GM23338 (cell line): ENCODE measurements at regions not wholly inside any gene's neighbourhood (a gene's known extent, or its start where the extent isn't known, plus 50 kb on each side); places are given as distances from the start of the nearest gene placed in this dataset.

Experiments used
- ATAC-seq: fragments of 200-7000 bp; cut with Tn5 transposase; 3 replicates; pipeline ENCODE4 v1.9.1; 2020
- DNase-seq: peaks from one replicate; pipeline ENCODE4 v3.0.0-alpha.2; 2015; ENCODE audit warnings: low spot score
- H2AFZ ChIP-seq: fragments of 200-600 bp; sonication (generic); 2 replicates; pipeline ENCODE4 v1.8.0; 2016; ENCODE audit warnings: antibody characterized with exemption, mild to moderate bottlenecking, moderate library complexity
- H3F3A ChIP-seq: fragments of 200-600 bp; sonication (generic); replicated peaks from 2 replicates; pipeline ENCODE4 v1.8.0; 2017; ENCODE audit warnings: antibody characterized with exemption, mixed run types, low read depth
- H3K27ac ChIP-seq: fragments of 200-600 bp; sonication (generic); 2 replicates; pipeline ENCODE4 v1.6.1; 2016; ENCODE audit warnings: low read depth
- H3K27me3 ChIP-seq: fragments of 200-600 bp; sonication (generic); 2 replicates; pipeline ENCODE4 v1.8.0; 2016; ENCODE audit warnings: mild to moderate bottlenecking, mixed run types, moderate library complexity; ENCODE audit not compliant: insufficient read depth
- H3K36me3 ChIP-seq: fragments of 200-600 bp; sonication (generic); 2 replicates; pipeline ENCODE4 v1.8.0; 2016; ENCODE audit warnings: mild to moderate bottlenecking; ENCODE audit not compliant: insufficient read depth
- H3K4me1 ChIP-seq: fragments of 200-600 bp; sonication (generic); 2 replicates; pipeline ENCODE4 v1.8.0; 2016; ENCODE audit warnings: mild to moderate bottlenecking, moderate library complexity; ENCODE audit not compliant: insufficient read depth
- H3K4me2 ChIP-seq: fragments of 200-600 bp; sonication (generic); 2 replicates; pipeline ENCODE4 v1.7.1; 2017; ENCODE audit warnings: mixed run types
- H3K4me3 ChIP-seq: fragments of 200-600 bp; sonication (generic); 2 replicates; pipeline ENCODE4 v1.6.1; 2016; ENCODE audit warnings: mixed run types
- H3K79me2 ChIP-seq: fragments of 200-600 bp; sonication (generic); replicated peaks from 2 replicates; pipeline ENCODE4 v1.8.0; 2017; ENCODE audit warnings: mild to moderate bottlenecking; ENCODE audit not compliant: insufficient read depth
- H3K9me2 ChIP-seq: fragments of 200-600 bp; sonication (generic); 2 replicates; pipeline ENCODE4 v1.8.0; 2017; ENCODE audit not compliant: insufficient read depth
- H4K20me1 ChIP-seq: fragments of 200-600 bp; sonication (generic); replicated peaks from 2 replicates; pipeline ENCODE4 v1.8.0; 2017; ENCODE audit warnings: mild to moderate bottlenecking; ENCODE audit not compliant: insufficient read depth
- H3K27ac Mint-ChIP-seq: 2 replicates; pipeline ENCODE4 v1.8.0; 2020; ENCODE audit warnings: inconsistent platforms, mild to moderate bottlenecking, moderate library complexity, mixed read lengths
- H3K27me3 Mint-ChIP-seq: 3 replicates; pipeline ENCODE4 v1.8.0; 2022; ENCODE audit warnings: low read depth, mild to moderate bottlenecking, moderate library complexity, mixed read lengths, inconsistent platforms; ENCODE audit not compliant: insufficient read depth, poor library complexity
- H3K36me3 Mint-ChIP-seq: 3 replicates; pipeline ENCODE4 v1.8.0; 2021; ENCODE audit warnings: low read depth, mild to moderate bottlenecking, inconsistent platforms, moderate library complexity, mixed read lengths
- H3K4me1 Mint-ChIP-seq: 3 replicates; pipeline ENCODE4 v1.8.0; 2020; ENCODE audit warnings: mild to moderate bottlenecking, inconsistent platforms, mixed read lengths
- H3K4me3 Mint-ChIP-seq: 3 replicates; pipeline ENCODE4 v1.8.0; 2021; ENCODE audit warnings: moderate library complexity, mild to moderate bottlenecking, inconsistent platforms, mixed read lengths
- H3K9me3 Mint-ChIP-seq: 3 replicates; pipeline ENCODE4 v1.8.0; 2020; ENCODE audit warnings: moderate library complexity, mild to moderate bottlenecking, inconsistent platforms, mixed read lengths
- ETS1 ChIP-seq: IDR thresholded peaks from 2 replicates; pipeline ENCODE4 v1.6.1; 2016; ENCODE audit warnings: antibody characterized with exemption
- EZH2 ChIP-seq: fragments of 200-600 bp; sonication (generic); IDR thresholded peaks from one replicate; pipeline ENCODE4 v1.8.0; 2017; ENCODE audit warnings: antibody characterized with exemption, mild to moderate bottlenecking, low read depth; ENCODE audit not compliant: unreplicated experiment
- EZH2phosphoT487 ChIP-seq: fragments of 200-600 bp; sonication (generic); IDR thresholded peaks from one replicate; pipeline ENCODE4 v1.8.1; 2018; ENCODE audit warnings: antibody characterized with exemption; ENCODE audit not compliant: unreplicated experiment
- NANOG ChIP-seq: IDR thresholded peaks from 2 replicates; pipeline ENCODE4 v1.6.1; 2016; ENCODE audit warnings: antibody characterized with exemption, borderline replicate concordance
- POLR2AphosphoS5 ChIP-seq: IDR thresholded peaks from 2 replicates; pipeline ENCODE4 v1.6.1; 2016; ENCODE audit warnings: antibody characterized with exemption, low read depth
- STAT1 ChIP-seq: IDR thresholded peaks from one replicate; pipeline ENCODE4 v1.6.1; 2016; ENCODE audit warnings: antibody characterized with exemption; ENCODE audit not compliant: unreplicated experiment
- TF ChIP-seq, protein P1 (sequence below), 2 experiments: fragments of 200-600 bp in 1 of 2; sonication (generic) in 1 of 2; conservative IDR thresholded peaks; 2 replicates each; pipeline versions ENCODE4 v1.5.1 to v1.6.1; 2016 to 2017; ENCODE audit warnings: antibody characterized with exemption in 2 of 2, low read depth in 2 of 2, mild to moderate bottlenecking in 2 of 2, moderate library complexity in 1 of 2
- TF ChIP-seq, protein P2 (sequence below): IDR thresholded peaks from one replicate; pipeline ENCODE4 v1.6.1; 2018; ENCODE audit warnings: antibody characterized with exemption; ENCODE audit not compliant: unreplicated experiment
- TF ChIP-seq, protein P3 (sequence below): fragments of 250-450 bp; sonication (Bioruptor Pico); IDR thresholded peaks from 2 replicates; pipeline ENCODE4 v1.5.0; 2020; ENCODE audit warnings: mild to moderate bottlenecking, moderate library complexity

GRCh38 chr2:8244639-8245038 is 437.2 kb upstream of the ID2 start:
- no peak overlapping the region for H3K4me2 ChIP-seq
- no peak for ATAC-seq
- H3K4me1 ChIP-seq, result peaks cover 7% of the 10 kb centered on the region; the same call in 1 of the 2 replicates
- DNase-seq, result no peak
- TF ChIP-seq POLR2AphosphoS5 (no peak), STAT1 (no peak), NANOG (no peak), ETS1 (no peak), EZH2phosphoT487 (no peak), EZH2 (no peak)
- TF ChIP-seq, protein P1, sequence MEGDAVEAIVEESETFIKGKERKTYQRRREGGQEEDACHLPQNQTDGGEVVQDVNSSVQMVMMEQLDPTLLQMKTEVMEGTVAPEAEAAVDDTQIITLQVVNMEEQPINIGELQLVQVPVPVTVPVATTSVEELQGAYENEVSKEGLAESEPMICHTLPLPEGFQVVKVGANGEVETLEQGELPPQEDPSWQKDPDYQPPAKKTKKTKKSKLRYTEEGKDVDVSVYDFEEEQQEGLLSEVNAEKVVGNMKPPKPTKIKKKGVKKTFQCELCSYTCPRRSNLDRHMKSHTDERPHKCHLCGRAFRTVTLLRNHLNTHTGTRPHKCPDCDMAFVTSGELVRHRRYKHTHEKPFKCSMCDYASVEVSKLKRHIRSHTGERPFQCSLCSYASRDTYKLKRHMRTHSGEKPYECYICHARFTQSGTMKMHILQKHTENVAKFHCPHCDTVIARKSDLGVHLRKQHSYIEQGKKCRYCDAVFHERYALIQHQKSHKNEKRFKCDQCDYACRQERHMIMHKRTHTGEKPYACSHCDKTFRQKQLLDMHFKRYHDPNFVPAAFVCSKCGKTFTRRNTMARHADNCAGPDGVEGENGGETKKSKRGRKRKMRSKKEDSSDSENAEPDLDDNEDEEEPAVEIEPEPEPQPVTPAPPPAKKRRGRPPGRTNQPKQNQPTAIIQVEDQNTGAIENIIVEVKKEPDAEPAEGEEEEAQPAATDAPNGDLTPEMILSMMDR (conservative IDR thresholded peaks at IDR 0.05; ENCODE audit: low read depth in 2 of 2), result no peak
- TF ChIP-seq, protein P2, sequence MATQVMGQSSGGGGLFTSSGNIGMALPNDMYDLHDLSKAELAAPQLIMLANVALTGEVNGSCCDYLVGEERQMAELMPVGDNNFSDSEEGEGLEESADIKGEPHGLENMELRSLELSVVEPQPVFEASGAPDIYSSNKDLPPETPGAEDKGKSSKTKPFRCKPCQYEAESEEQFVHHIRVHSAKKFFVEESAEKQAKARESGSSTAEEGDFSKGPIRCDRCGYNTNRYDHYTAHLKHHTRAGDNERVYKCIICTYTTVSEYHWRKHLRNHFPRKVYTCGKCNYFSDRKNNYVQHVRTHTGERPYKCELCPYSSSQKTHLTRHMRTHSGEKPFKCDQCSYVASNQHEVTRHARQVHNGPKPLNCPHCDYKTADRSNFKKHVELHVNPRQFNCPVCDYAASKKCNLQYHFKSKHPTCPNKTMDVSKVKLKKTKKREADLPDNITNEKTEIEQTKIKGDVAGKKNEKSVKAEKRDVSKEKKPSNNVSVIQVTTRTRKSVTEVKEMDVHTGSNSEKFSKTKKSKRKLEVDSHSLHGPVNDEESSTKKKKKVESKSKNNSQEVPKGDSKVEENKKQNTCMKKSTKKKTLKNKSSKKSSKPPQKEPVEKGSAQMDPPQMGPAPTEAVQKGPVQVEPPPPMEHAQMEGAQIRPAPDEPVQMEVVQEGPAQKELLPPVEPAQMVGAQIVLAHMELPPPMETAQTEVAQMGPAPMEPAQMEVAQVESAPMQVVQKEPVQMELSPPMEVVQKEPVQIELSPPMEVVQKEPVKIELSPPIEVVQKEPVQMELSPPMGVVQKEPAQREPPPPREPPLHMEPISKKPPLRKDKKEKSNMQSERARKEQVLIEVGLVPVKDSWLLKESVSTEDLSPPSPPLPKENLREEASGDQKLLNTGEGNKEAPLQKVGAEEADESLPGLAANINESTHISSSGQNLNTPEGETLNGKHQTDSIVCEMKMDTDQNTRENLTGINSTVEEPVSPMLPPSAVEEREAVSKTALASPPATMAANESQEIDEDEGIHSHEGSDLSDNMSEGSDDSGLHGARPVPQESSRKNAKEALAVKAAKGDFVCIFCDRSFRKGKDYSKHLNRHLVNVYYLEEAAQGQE, result no peak
- TF ChIP-seq, protein P3, sequence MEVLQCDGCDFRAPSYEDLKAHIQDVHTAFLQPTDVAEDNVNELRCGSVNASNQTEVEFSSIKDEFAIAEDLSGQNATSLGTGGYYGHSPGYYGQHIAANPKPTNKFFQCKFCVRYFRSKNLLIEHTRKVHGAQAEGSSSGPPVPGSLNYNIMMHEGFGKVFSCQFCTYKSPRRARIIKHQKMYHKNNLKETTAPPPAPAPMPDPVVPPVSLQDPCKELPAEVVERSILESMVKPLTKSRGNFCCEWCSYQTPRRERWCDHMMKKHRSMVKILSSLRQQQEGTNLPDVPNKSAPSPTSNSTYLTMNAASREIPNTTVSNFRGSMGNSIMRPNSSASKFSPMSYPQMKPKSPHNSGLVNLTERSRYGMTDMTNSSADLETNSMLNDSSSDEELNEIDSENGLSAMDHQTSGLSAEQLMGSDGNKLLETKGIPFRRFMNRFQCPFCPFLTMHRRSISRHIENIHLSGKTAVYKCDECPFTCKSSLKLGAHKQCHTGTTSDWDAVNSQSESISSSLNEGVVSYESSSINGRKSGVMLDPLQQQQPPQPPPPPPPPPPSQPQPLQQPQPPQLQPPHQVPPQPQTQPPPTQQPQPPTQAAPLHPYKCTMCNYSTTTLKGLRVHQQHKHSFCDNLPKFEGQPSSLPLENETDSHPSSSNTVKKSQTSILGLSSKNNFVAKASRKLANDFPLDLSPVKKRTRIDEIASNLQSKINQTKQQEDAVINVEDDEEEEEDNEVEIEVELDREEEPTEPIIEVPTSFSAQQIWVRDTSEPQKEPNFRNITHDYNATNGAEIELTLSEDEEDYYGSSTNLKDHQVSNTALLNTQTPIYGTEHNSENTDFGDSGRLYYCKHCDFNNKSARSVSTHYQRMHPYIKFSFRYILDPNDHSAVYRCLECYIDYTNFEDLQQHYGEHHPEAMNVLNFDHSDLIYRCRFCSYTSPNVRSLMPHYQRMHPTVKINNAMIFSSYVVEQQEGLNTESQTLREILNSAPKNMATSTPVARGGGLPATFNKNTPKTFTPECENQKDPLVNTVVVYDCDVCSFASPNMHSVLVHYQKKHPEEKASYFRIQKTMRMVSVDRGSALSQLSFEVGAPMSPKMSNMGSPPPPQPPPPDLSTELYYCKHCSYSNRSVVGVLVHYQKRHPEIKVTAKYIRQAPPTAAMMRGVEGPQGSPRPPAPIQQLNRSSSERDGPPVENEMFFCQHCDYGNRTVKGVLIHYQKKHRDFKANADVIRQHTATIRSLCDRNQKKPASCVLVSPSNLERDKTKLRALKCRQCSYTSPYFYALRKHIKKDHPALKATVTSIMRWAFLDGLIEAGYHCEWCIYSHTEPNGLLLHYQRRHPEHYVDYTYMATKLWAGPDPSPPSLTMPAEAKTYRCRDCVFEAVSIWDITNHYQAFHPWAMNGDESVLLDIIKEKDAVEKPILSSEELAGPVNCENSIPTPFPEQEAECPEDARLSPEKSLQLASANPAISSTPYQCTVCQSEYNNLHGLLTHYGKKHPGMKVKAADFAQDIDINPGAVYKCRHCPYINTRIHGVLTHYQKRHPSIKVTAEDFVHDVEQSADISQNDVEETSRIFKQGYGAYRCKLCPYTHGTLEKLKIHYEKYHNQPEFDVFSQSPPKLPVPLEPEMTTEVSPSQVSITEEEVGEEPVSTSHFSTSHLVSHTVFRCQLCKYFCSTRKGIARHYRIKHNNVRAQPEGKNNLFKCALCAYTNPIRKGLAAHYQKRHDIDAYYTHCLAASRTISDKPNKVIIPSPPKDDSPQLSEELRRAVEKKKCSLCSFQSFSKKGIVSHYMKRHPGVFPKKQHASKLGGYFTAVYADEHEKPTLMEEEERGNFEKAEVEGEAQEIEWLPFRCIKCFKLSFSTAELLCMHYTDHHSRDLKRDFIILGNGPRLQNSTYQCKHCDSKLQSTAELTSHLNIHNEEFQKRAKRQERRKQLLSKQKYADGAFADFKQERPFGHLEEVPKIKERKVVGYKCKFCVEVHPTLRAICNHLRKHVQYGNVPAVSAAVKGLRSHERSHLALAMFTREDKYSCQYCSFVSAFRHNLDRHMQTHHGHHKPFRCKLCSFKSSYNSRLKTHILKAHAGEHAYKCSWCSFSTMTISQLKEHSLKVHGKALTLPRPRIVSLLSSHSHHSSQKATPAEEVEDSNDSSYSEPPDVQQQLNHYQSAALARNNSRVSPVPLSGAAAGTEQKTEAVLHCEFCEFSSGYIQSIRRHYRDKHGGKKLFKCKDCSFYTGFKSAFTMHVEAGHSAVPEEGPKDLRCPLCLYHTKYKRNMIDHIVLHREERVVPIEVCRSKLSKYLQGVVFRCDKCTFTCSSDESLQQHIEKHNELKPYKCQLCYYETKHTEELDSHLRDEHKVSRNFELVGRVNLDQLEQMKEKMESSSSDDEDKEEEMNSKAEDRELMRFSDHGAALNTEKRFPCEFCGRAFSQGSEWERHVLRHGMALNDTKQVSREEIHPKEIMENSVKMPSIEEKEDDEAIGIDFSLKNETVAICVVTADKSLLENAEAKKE, result no peak
- no peaks in the 10 kb centered on the region for H4K20me1 ChIP-seq
- H3K27me3 ChIP-seq, result no peaks in the 10 kb centered on the region
- Mint-ChIP-seq H3K4me3 (no peak overlapping the region), H3K27me3 (peaks cover 6% of the 10 kb centered on the region), H3K4me1 (peaks cover 6% of the 10 kb centered on the region), H3K9me3 (peaks cover 36% of the 10 kb centered on the region), H3K36me3 (peaks cover 30% of the 10 kb centered on the region), H3K27ac (no peak overlapping the region)
- no peaks in the 10 kb centered on the region for H3K79me2 ChIP-seq
- no peaks in the 10 kb centered on the region; the same call in 1 of the 2 replicates for H3K36me3 ChIP-seq
- no peak overlapping the region for H3K27ac ChIP-seq
- H3F3A ChIP-seq, result peaks cover 5% of the 10 kb centered on the region; the same call in 1 of the 2 replicates
- H3K4me3 ChIP-seq, result no peak overlapping the region
- H2AFZ ChIP-seq, result no peak overlapping the region
- H3K9me2 ChIP-seq, result peaks cover 22% of the 10 kb centered on the region
